Vagina (tissue), 2 donors: ENCODE measurements at regions not wholly inside any gene's neighbourhood (a gene's known extent, or its start where the extent isn't known, plus 50 kb on each side); places are given as distances from the start of the nearest gene placed in this dataset.

Experiments
- CTCF ChIP-seq, 3 experiments: fragments of 450-650 bp in 2 of 3; fragments of 200-600 bp in 1 of 3; sonication (generic) in 1 of 3; IDR thresholded peaks; one replicate each; pipeline ENCODE4 v1.5.1; 2017 to 2019; ENCODE audit warnings: antibody characterized with exemption in 3 of 3, mild to moderate bottlenecking in 2 of 3, moderate library complexity in 2 of 3
- POLR2A ChIP-seq, 2 donors: fragments of 450-650 bp; IDR thresholded peaks; one replicate each; pipeline ENCODE4 v1.6.1; 2017; ENCODE audit warnings: antibody characterized with exemption in 2 of 2, mild to moderate bottlenecking in 2 of 2, moderate library complexity in 2 of 2
- POLR2AphosphoS5 ChIP-seq, 2 donors: sonication (generic); formaldehyde crosslinking; IDR thresholded peaks; one replicate each; pipeline ENCODE4 v1.9.0; 2017; ENCODE audit warnings: antibody characterized with exemption in 2 of 2, mild to moderate bottlenecking in 2 of 2, low read depth in 1 of 2; ENCODE audit not compliant: insufficient read depth in 1 of 2

- TF ChIP-seq CTCF (IDR thresholded peaks at IDR 0.05) (no peak), POLR2A (IDR thresholded peaks at IDR 0.05) (no peak), POLR2AphosphoS5 (IDR thresholded peaks at IDR 0.05; ENCODE audit: insufficient read depth in 1 of 2, low read depth in 1 of 2) (no peak)
Measured at GRCh38 chr14:104439625-104440024, 139.9 kb upstream of the C14orf180 start.
